ENCODE measurements at regions not wholly inside any gene's neighbourhood (a gene's known extent, or its start where the extent isn't known, plus 50 kb on each side); places are given as distances from the start of the nearest gene placed in this dataset.
"Not testable (repeated sequence)": the region's sequence is repeated elsewhere in the genome, so short reads cannot be mapped to it uniquely, and the experiment has no call there.

- TF ChIP-seq CTCF, POLR2A, EP300 (IDR thresholded peaks at IDR 0.05): not testable (repeated sequence)
Observed at GRCh38 chr2:94594019-94594836, 277.0 kb upstream of the TEKT4 start.

Measured in tibial nerve (tissue), 4 donors.